ENCODE measurements at regions not wholly inside any gene's neighbourhood (a gene's known extent, or its start where the extent isn't known, plus 50 kb on each side); places are given as distances from the start of the nearest gene placed in this dataset.

- BruUV-seq (replicated peaks), result no TSS peak
- H2AFZ ChIP-seq (ENCODE audit: control insufficient read depth, low read depth, low read length), result no peak overlapping the region
- H3K79me2 ChIP-seq (ENCODE audit: control insufficient read depth, insufficient read depth, low read length), result no peaks in the 10 kb centered on the region
- no peaks in the 10 kb centered on the region for H3K9me3 ChIP-seq (replicated peaks; ENCODE audit: control insufficient read depth, insufficient read depth, low read length)
- ChIA-PET RAD21 (ENCODE audit: unreplicated experiment) (no interaction called here), SMC1A (ENCODE audit: uncharacterized antibody, unreplicated experiment) (interaction anchor here (0.6 to 1.0 kb wide), 2 partner anchors 11 to 77 kb away, joined by 4 read pairs; no protein-coding TSS in a partner anchor), POLR2A (no interaction called here), CTCF (no interaction called here)
- ATAC-seq (peak; percentile 65), FAIRE-seq (no peak), DNase-seq (ENCODE audit: low read depth, low spot score) (no peak)
- no peaks in the 10 kb centered on the region for H3K27me3 ChIP-seq (replicated peaks in 1 of 2; ENCODE audit: control insufficient read depth in 2 of 2, insufficient read depth in 2 of 2, low read length in 1 of 2)
- H3K4me2 ChIP-seq (ENCODE audit: control insufficient read depth, insufficient read depth), result no peak overlapping the region
- no peaks in the 10 kb centered on the region for H3K4me1 ChIP-seq (ENCODE audit: control insufficient read depth, insufficient read depth, low read length)
- no peak overlapping the region for H3K27ac ChIP-seq (ENCODE audit: control insufficient read depth, insufficient read depth)
- intact Hi-C loops (cut with micrococcal nuclease; ENCODE audit: unreplicated experiment), result no loop called here
- no peaks in the 10 kb centered on the region for H4K20me1 ChIP-seq (ENCODE audit: control insufficient read depth, insufficient read depth)
- H3K4me3 ChIP-seq, result no peak overlapping the region
- H3K9ac ChIP-seq (ENCODE audit: control insufficient read depth, insufficient read depth, low read length), result no peak overlapping the region
- in situ Hi-C loops (cut with MboI), result no loop called here
- no peaks in the 10 kb centered on the region for H3K36me3 ChIP-seq (ENCODE audit: control insufficient read depth in 2 of 2, insufficient read depth in 2 of 2, low read length in 1 of 2)
- peak; percentile 17; the same call in 1 of the 2 replicates for TF ChIP-seq DPF2 (IDR thresholded peaks at IDR 0.05)
- TF ChIP-seq SPI1 (IDR thresholded peaks at IDR 0.05; ENCODE audit: borderline replicate concordance, insufficient read depth, low read depth, low read length), result peak; percentile 57; the same call in 1 of the 2 replicates
- peak in 1 of 2 experiments; percentile 14; a peak in 1 of 4 replicates for TF ChIP-seq IKZF2 (IDR thresholded peaks at IDR 0.05)
- no peak for TF ChIP-seq ATF7 (IDR thresholded peaks at IDR 0.05; ENCODE audit: low read depth)
Measured at GRCh38 chr13:85287528-85287927, 511.7 kb downstream of the SLITRK6 start.

GRCh38 chr13:85286081-85286480, 513.1 kb downstream of the SLITRK6 start:
- ATAC-seq (no peak), DNase-seq (ENCODE audit: low read depth, low spot score) (no peak), FAIRE-seq (no peak)
- ChIA-PET SMC1A (ENCODE audit: uncharacterized antibody, unreplicated experiment) (no interaction called here), POLR2A (no interaction called here), RAD21 (ENCODE audit: unreplicated experiment) (no interaction called here), CTCF (no interaction called here)
- TF ChIP-seq ZBED1 (IDR thresholded peaks at IDR 0.05; ENCODE audit: borderline replicate concordance) (no peak), TARDBP (IDR thresholded peaks at IDR 0.05; ENCODE audit: borderline replicate concordance) (no peak), KDM1A (IDR thresholded peaks at IDR 0.05; ENCODE audit: borderline replicate concordance) (no peak), BHLHE40 (IDR thresholded peaks at IDR 0.05; ENCODE audit: borderline replicate concordance in 1 of 2, low read depth in 2 of 2, low read length in 1 of 2) (no peak)
- no peaks in the 10 kb centered on the region for H3K36me3 ChIP-seq (ENCODE audit: control insufficient read depth in 2 of 2, insufficient read depth in 2 of 2, low read length in 1 of 2)
- no peaks in the 10 kb centered on the region for H3K27me3 ChIP-seq (replicated peaks in 1 of 2; ENCODE audit: control insufficient read depth in 2 of 2, insufficient read depth in 2 of 2, low read length in 1 of 2)
- no TSS peak for BruUV-seq (replicated peaks)
- no peak overlapping the region for H3K4me3 ChIP-seq
- H4K20me1 ChIP-seq (ENCODE audit: control insufficient read depth, insufficient read depth), result no peaks in the 10 kb centered on the region
- H3K79me2 ChIP-seq (ENCODE audit: control insufficient read depth, insufficient read depth, low read length), result no peaks in the 10 kb centered on the region
- H3K9ac ChIP-seq (ENCODE audit: control insufficient read depth, insufficient read depth, low read length), result no peak overlapping the region
- intact Hi-C loops (cut with micrococcal nuclease; ENCODE audit: unreplicated experiment) (no loop called here), in situ Hi-C loops (cut with MboI) (no loop called here)
- H3K9me3 ChIP-seq (replicated peaks; ENCODE audit: control insufficient read depth, insufficient read depth, low read length), result no peaks in the 10 kb centered on the region
- no peaks in the 10 kb centered on the region for H3K4me1 ChIP-seq (ENCODE audit: control insufficient read depth, insufficient read depth, low read length)
- no peak overlapping the region for H2AFZ ChIP-seq (ENCODE audit: control insufficient read depth, low read depth, low read length)
- H3K4me2 ChIP-seq (ENCODE audit: control insufficient read depth, insufficient read depth), result no peak overlapping the region
- 44% methylated on average over 1 of the region's 1 CpG for WGBS (ENCODE audit: insufficient coverage, insufficient replicate concordance, low lambda C conversion rate, missing lambda C conversion rate)
- H3K27ac ChIP-seq (ENCODE audit: control insufficient read depth, insufficient read depth), result no peak overlapping the region
